Heart left ventricle (tissue), 16 donors: ENCODE measurements at regions not wholly inside any gene's neighbourhood (a gene's known extent, or its start where the extent isn't known, plus 50 kb on each side); places are given as distances from the start of the nearest gene placed in this dataset.

ENCODE experiments used
- ATAC-seq, 4 donors: fragments of 200-7000 bp; cut with Tn5 transposase; one replicate each; pipeline ENCODE4 v1.9.1; 2020 to 2022; ENCODE audit warnings: moderate library complexity in 4 of 4, mild to moderate bottlenecking in 3 of 4, moderate number of reproducible peaks in 1 of 4
- DNase-seq, 5 donors: peaks; one replicate each; pipeline ENCODE4 v3.0.0-alpha.2; 2020
- H3K27ac ChIP-seq, 12 donors: fragments of 200-600 bp; sonication (generic) in 4 of 12; one replicate each; pipeline versions ENCODE4 v1.5.0 to v1.8.0; 2016 to 2022; ENCODE audit warnings: mild to moderate bottlenecking in 2 of 12
- H3K27me3 ChIP-seq, 9 donors: fragments of 200-600 bp; sonication (generic) in 2 of 9; one replicate each; pipeline versions ENCODE4 v1.5.1 to v1.8.0; 2016 to 2022; ENCODE audit warnings: mild to moderate bottlenecking in 3 of 9
- H3K36me3 ChIP-seq, 9 donors: fragments of 200-600 bp; sonication (generic) in 2 of 9; one replicate each; pipeline versions ENCODE4 v1.5.0 to v1.8.0; 2018 to 2022; ENCODE audit warnings: mild to moderate bottlenecking in 2 of 9
- H3K4me1 ChIP-seq, 12 donors: fragments of 200-600 bp; sonication (generic) in 4 of 12; one replicate each; pipeline versions ENCODE4 v1.5.0 to v1.8.0; 2016 to 2022; ENCODE audit warnings: mild to moderate bottlenecking in 3 of 12
- H3K4me3 ChIP-seq, 12 donors: fragments of 200-600 bp; sonication (generic) in 4 of 12; one replicate each; pipeline versions ENCODE4 v1.5.0 to v1.8.0; 2017 to 2022; ENCODE audit warnings: mild to moderate bottlenecking in 9 of 12, moderate library complexity in 4 of 12
- H3K9me3 ChIP-seq, 12 donors: fragments of 200-600 bp; sonication (generic) in 4 of 12; one replicate each; pipeline versions ENCODE4 v1.5.0 to v1.8.0; 2016 to 2022; ENCODE audit warnings: mild to moderate bottlenecking in 1 of 12
- POLR2A ChIP-seq, 2 donors: fragments of 450-650 bp; IDR thresholded peaks; one replicate each; pipeline ENCODE4 v1.6.1; 2017; ENCODE audit warnings: antibody characterized with exemption in 2 of 2, mild to moderate bottlenecking in 2 of 2, moderate library complexity in 2 of 2
- WGBS, 4 donors: extraction: QIAGEN DNeasy Blood & Tissue Kit in 2 of 4; methylation state at CpG; one replicate each; pipeline versions ENCODE4 v1.1.5 to v1.1.7; 2013 to 2018; 5-methylcytosine and 5-hydroxymethylcytosine counted together
- intact Hi-C, 10 donors: fragments of 100-400 bp; cut with DNase I; formaldehyde crosslinking; loops; one replicate each; pipeline versions ENCODE4 v1.11.1 to v1.14.2; 2022
- TF ChIP-seq, protein P1 (sequence below), 12 donors: fragments of 200-600 bp; sonication (generic) in 4 of 12; IDR thresholded peaks; one replicate each; pipeline versions ENCODE4 v1.5.0 to v1.8.0; 2018 to 2022; ENCODE audit warnings: antibody characterized with exemption in 12 of 12, mild to moderate bottlenecking in 5 of 12
- donor health status: ischemic (EF 13 %, LVEDD 7.1; RV severe dilation, severe dysfunction).
- donor health status: healthy with polysubstance abuse.
- donor health status: DM: no; HTN: yes; CAD: no.
- donor health status: DM: no; HTN: no; CAD: no.
- donor health status: ischemic (EF 25% LVEDD 6.9; RV normal size, moderate dysfunction).
- donor health status: ischemic (EF 25% LVEDD 5.7; RV mildly dilated, moderate dysfunction).
- donor health status: healthy.
- donor health status: DM: yes; HTN: yes; CAD: no.
- donor health status: ischemic (EF 35%, LVEDD 5.7; RV mildly dilated, moderate dysfunction).
- donor health status: nonischemic (EF 11% LVEDD 7.7; RV severe dilation, severe dysfunction).
- donor health status: DM: yes; HTN: yes; CAD: no.
- donor health status: PGD.
- donor health status: ischemic (EF 29% LVEDD 5.4; RV normal size, mild dysfunction).
- donor health status: nonischemic (EF 23%, LVEDD 6.1; RV moderate dilation, normal function).

DNA sequence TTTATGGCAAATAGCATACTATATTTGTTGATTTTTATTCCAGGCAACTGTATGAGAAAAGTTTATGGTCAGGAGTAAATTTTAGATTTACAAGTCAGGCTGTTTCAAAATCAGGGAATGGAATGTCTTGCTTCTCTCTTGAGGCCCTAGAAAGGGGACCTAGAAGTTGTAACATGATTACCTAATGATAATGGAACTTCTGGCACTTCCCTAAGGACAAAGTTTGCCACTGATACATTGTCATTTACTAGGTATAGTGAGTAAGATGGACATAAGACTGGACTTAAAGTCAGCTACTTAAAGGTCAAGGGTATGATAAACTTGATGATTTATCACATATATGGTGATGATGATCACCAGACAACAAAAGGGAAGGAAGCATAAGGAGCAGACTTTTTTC lies 103.3 kb upstream of the VRK2 start:
- Histone ChIP-seq H3K4me3 (no peak overlapping the region), H3K4me1 (no peaks in the 10 kb centered on the region), H3K27me3 (no peaks in the 10 kb centered on the region), H3K9me3 (no peaks in the 10 kb centered on the region), H3K27ac (no peak overlapping the region), H3K36me3 (no peaks in the 10 kb centered on the region)
- no peak for DNase-seq
- no peak for ATAC-seq
- intact Hi-C loops = no loop called here
- TF ChIP-seq POLR2A (IDR thresholded peaks at IDR 0.05) = no peak
- TF ChIP-seq, protein P1, sequence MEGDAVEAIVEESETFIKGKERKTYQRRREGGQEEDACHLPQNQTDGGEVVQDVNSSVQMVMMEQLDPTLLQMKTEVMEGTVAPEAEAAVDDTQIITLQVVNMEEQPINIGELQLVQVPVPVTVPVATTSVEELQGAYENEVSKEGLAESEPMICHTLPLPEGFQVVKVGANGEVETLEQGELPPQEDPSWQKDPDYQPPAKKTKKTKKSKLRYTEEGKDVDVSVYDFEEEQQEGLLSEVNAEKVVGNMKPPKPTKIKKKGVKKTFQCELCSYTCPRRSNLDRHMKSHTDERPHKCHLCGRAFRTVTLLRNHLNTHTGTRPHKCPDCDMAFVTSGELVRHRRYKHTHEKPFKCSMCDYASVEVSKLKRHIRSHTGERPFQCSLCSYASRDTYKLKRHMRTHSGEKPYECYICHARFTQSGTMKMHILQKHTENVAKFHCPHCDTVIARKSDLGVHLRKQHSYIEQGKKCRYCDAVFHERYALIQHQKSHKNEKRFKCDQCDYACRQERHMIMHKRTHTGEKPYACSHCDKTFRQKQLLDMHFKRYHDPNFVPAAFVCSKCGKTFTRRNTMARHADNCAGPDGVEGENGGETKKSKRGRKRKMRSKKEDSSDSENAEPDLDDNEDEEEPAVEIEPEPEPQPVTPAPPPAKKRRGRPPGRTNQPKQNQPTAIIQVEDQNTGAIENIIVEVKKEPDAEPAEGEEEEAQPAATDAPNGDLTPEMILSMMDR (IDR thresholded peaks at IDR 0.05) = no peak

DNA sequence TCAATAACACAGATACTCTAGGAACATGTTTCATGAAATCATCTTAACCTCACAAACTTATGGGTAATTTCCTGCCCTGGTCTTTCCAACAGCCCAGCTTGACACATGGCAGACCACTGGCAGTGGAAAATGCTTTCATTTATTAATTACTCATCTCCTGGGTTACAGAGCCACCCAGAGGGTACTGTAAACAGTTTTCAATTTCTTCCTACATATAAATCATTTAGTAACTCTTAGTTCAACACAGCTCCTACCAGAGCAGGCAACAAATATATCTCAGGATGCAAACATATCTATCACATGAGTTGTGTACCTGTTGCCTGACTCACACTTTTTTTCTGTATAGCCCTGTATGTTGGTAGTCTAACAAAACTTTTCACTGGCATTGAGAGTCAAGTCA lies 99.2 kb upstream of the VRK2 start:
- intact Hi-C loops = no loop called here
- Histone ChIP-seq H3K4me3 (no peak overlapping the region), H3K27ac (no peak overlapping the region), H3K36me3 (no peaks in the 10 kb centered on the region), H3K4me1 (no peaks in the 10 kb centered on the region), H3K27me3 (no peaks in the 10 kb centered on the region), H3K9me3 (no peaks in the 10 kb centered on the region)
- no peak for TF ChIP-seq POLR2A (IDR thresholded peaks at IDR 0.05)
- TF ChIP-seq, protein P1 (IDR thresholded peaks at IDR 0.05) = no peak
- no peak for ATAC-seq
- DNase-seq = no peak

DNA sequence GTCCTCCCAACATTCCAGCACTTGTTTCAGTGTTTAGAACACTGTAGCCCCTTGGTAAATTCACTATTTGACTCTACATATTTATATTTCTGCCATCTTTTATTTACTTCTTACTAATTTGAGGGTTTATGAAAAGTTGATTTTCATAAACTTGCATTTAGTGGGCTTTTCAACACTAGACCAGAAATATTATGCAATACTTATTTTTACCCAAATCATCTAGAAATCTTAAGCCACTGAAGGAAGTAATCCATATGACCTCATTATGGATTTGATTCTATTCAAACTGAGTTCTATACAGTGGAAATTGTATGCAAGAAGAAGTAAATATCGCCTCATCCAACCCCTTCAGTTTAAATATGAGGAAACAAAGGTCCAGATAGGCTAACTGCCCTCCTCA lies 92.6 kb upstream of the VRK2 start:
- H3K9me3 ChIP-seq = no peaks in the 10 kb centered on the region
- 87 to 93% (median 89%) methylated on average over 1 of the region's 1 CpG for WGBS, 4 donors

DNA sequence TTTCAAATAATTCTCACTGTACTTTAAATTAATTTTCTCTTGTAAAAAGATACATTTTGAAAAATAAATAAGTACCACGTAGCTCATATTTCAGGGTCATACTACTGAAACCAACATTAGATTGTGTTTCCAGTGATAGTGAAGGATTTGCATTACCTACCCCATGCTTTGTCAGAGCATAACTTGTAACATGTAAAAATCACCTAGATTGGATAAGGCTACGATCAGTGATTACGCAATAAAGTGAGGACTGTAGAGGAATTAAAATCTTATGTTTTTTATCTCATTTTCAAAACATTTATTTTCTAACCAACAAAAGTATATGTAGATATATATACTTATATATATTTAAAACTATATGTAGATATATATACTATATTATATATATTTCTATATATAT lies 89.4 kb upstream of the VRK2 start:
- ATAC-seq (no peak), DNase-seq (no peak)
- no peaks in the 10 kb centered on the region for H3K36me3 ChIP-seq
- no peak overlapping the region for H3K27ac ChIP-seq
- no peaks in the 10 kb centered on the region for H3K4me1 ChIP-seq
- TF ChIP-seq POLR2A (IDR thresholded peaks at IDR 0.05) = no peak
- TF ChIP-seq, protein P1 (IDR thresholded peaks at IDR 0.05) = no peak
- H3K4me3 ChIP-seq = no peak overlapping the region
- no peaks in the 10 kb centered on the region for H3K9me3 ChIP-seq
- no peaks in the 10 kb centered on the region for H3K27me3 ChIP-seq
- intact Hi-C loops = no loop called here
- 78 to 94% (median 93%) methylated on average over 3 of the region's 3 CpGs for WGBS, 4 donors

More for the DNA sequence above, 92.6 kb upstream of the VRK2 start:
- no peak for ATAC-seq
- Histone ChIP-seq H3K36me3 (no peaks in the 10 kb centered on the region), H3K27ac (no peak overlapping the region), H3K27me3 (no peaks in the 10 kb centered on the region), H3K4me3 (no peak overlapping the region), H3K4me1 (no peaks in the 10 kb centered on the region)
- intact Hi-C loops = no loop called here
- TF ChIP-seq POLR2A (IDR thresholded peaks at IDR 0.05) = no peak
- TF ChIP-seq, protein P1 (IDR thresholded peaks at IDR 0.05) = no peak
- no peak for DNase-seq
